Muscle layer of colon (tissue), 2 donors: ENCODE measurements at regions not wholly inside any gene's neighbourhood (a gene's known extent, or its start where the extent isn't known, plus 50 kb on each side); places are given as distances from the start of the nearest gene placed in this dataset.

Source experiments
- H3K27ac ChIP-seq: one replicate; pipeline ENCODE4 v1.7.0; 2013; ENCODE audit warnings: low read depth, mild to moderate bottlenecking, low read length, moderate library complexity
- H3K27me3 ChIP-seq, 2 donors: one replicate each; pipeline ENCODE4 v1.7.0; 2013; ENCODE audit warnings: low read length in 2 of 2, mild to moderate bottlenecking in 2 of 2; ENCODE audit not compliant: insufficient read depth in 2 of 2, control insufficient read depth in 1 of 2
- H3K36me3 ChIP-seq: one replicate; pipeline ENCODE4 v1.7.0; 2013; ENCODE audit warnings: mild to moderate bottlenecking, low read length; ENCODE audit not compliant: insufficient read depth
- H3K4me1 ChIP-seq: one replicate; pipeline ENCODE4 v1.7.0; 2013; ENCODE audit warnings: mild to moderate bottlenecking, low read length; ENCODE audit not compliant: insufficient read depth
- H3K4me3 ChIP-seq, 2 donors: one replicate each; pipeline ENCODE4 v1.7.0; 2013; ENCODE audit warnings: low read length in 2 of 2, low read depth in 1 of 2, mild to moderate bottlenecking in 1 of 2, moderate library complexity in 1 of 2
- H3K9ac ChIP-seq: one replicate; pipeline ENCODE4 v1.7.0; 2013; ENCODE audit warnings: low read length
- H3K9me3 ChIP-seq: one replicate; pipeline ENCODE4 v1.7.0; 2013; ENCODE audit warnings: mild to moderate bottlenecking, low read length
- donor health status: abdominal sarcoma.
- donor health status: Adenocarcinoma of cecum.

DNA sequence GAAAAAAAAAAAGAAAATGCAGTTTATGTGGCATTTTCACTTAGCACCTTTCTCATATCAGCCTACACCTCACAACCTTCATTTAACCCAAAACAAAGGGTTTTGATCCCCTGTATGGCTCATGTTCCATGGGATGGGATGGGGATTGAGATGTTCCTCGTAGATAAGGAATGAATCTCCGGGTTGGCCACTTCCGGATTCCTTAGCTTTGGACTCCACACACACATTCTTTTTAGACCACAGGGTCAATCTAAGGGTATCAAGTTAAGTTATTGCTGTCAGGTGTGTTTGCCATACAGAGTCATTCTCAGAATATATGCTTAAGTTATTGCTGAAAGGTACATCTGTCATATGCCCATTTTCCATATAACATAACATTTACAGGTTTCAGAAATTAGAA lies 301.4 kb upstream of the TGFBR2 start:
- Histone ChIP-seq H3K9ac (no peak overlapping the region), H3K36me3 (no peaks in the 10 kb centered on the region), H3K9me3 (no peaks in the 10 kb centered on the region), H3K4me1 (peaks cover 7% of the 10 kb centered on the region), H3K4me3 (no peak overlapping the region), H3K27ac (no peak overlapping the region), H3K27me3 (no peaks in the 10 kb centered on the region)

DNA sequence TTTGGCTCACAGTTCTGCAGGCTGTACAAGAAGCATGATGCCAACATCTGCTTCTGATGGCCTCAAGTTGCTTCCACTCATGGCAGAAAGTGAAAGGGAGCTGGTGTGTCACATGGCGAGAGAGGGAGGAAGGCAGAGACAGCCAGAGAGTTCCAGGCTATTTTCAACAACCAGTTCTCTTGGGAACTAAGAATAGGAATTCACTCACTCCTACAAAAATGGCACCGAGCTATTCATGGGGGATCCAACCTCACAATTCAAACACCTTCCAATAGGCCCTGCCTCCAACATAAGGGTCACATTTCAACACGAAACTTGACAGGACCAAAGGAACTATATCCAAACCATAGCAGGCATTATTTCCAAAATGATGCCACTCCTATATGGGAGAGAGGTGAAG lies 299.5 kb upstream of the TGFBR2 start:
- H3K27ac ChIP-seq: no peak overlapping the region
- H3K4me3 ChIP-seq: no peak overlapping the region
- H3K4me1 ChIP-seq: peaks cover 7% of the 10 kb centered on the region
- H3K36me3 ChIP-seq: no peaks in the 10 kb centered on the region
- H3K9me3 ChIP-seq: no peaks in the 10 kb centered on the region
- H3K27me3 ChIP-seq: no peaks in the 10 kb centered on the region
- no peak overlapping the region for H3K9ac ChIP-seq

DNA sequence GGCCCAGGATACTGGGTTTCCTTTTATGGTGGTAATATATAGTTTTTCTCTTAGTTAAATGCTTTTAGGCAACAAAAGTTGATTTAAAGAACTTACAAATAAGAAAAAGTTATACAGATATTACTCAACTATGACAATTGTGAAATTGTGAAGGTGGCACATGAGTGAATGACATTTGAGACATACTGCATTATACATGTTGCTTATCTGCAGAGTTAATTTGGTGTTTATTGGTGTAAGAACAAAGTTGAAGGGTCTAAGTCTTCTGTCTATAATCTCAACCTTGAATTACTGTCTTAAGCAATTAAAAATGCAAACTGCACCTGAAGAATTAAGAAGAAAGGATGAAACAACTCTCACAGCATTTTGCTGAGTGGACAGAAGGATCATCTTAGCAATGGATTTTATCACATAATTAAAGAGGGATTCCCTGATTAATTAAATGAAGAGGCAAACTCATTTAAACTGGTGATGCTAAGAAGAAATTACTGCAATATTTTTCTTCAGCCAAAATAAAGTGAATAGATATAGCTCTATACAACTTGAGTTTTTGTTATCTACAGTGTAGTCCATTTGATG lies 298.9 kb upstream of the TGFBR2 start:
- H3K9me3 ChIP-seq: no peaks in the 10 kb centered on the region
- H3K4me3 ChIP-seq: no peak overlapping the region
- no peaks in the 10 kb centered on the region for H3K36me3 ChIP-seq
- H3K27me3 ChIP-seq: no peaks in the 10 kb centered on the region
- H3K4me1 ChIP-seq: peaks cover 7% of the 10 kb centered on the region
- no peak overlapping the region for H3K9ac ChIP-seq
- no peak overlapping the region for H3K27ac ChIP-seq

DNA sequence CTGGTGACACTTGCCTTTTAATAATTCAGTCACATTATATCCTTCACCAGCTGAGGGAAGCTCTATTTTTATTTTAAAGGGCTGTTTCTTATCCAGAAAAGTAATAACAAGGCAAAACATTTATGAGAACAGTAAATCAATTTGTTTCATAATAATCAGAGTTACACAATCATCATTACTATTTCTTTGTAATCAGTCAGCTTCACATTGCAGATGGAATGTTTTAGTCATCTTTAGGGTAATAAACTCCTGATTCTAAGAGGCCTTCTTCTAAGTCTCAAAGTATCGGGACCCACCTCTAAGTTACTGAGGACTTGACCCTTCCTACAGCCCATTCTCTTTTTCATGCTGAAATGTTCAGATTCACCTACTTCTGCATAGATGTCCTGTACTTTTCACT lies 298.3 kb upstream of the TGFBR2 start:
- Histone ChIP-seq H3K9ac (no peak overlapping the region), H3K27ac (no peak overlapping the region), H3K9me3 (no peaks in the 10 kb centered on the region), H3K36me3 (no peaks in the 10 kb centered on the region), H3K4me1 (peaks cover 7% of the 10 kb centered on the region), H3K27me3 (no peaks in the 10 kb centered on the region), H3K4me3 (no peak overlapping the region)

DNA sequence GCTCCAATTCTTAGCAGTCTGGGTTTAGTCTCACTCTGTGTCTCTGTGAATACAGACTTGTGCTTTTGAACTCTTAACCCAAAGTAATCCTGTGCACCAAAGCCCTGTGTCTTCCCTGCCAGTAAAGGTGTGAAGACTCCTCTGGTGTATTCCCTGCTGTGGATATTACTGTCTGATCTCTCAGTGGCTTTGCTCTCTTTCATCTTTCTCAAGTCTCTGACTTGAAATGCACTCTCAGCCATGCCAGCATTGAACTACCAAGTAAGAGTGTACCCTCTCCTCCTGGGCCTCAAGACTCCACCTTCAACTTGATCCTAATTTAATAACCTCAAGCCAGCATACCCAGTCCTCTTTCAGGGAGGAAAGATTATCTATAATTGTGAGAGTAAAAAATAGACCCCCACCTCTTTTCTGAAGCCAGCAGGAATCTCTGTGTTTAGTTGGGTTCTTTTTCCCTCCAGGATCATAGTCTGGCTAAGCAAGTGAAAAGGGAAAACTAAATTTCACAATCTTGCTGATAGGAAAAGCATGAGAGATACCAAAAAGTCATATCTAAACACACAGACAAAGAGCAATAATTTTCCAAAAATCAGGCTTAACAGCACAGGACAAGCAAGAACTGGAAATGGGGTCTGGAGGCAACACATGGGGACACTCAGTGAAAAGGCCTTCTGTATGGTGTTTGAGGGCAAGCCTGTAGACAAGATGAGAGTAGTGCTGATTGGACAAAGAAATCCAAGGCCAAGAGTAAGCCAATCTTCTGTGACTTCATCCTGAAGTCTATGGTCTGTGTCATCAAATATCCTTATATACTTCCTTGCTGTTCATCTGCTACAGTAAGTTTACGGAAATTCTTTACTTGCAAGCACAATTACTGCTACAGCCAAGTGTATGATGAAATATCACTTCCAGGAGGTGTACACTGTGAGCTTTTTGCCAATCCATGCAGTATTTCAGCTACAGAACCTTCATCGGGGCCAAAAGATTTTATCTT lies 296.1 kb upstream of the TGFBR2 start:
- H3K27me3 ChIP-seq: no peaks in the 10 kb centered on the region
- peaks cover 11% of the 10 kb centered on the region for H3K4me1 ChIP-seq
- no peaks in the 10 kb centered on the region for H3K36me3 ChIP-seq
- no peak overlapping the region for H3K27ac ChIP-seq
- no peaks in the 10 kb centered on the region for H3K9me3 ChIP-seq
- no peak overlapping the region for H3K4me3 ChIP-seq
- H3K9ac ChIP-seq: no peak overlapping the region

DNA sequence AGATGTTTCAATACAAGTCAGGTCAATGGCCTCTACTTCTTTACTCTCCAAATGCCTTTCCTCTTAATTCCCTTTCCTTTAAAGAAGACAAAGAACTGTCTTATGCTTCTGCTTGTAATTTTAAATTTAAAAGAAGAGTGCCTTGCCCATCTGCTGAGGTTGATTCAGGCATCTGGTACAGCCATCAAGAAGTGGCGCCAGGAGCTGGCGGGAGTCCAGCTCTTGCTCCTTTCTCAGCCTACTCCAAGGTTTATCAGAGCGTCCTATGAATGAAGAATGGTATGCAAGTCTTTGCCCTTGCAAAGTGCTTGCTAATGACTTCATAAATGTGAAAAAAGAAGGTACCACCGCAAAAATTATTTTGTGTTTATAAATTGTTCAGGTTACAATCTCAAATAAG lies 294.6 kb upstream of the TGFBR2 start:
- Histone ChIP-seq H3K9ac (no peak overlapping the region), H3K27ac (no peak overlapping the region), H3K4me3 (no peak overlapping the region), H3K4me1 (peaks cover 11% of the 10 kb centered on the region), H3K27me3 (no peaks in the 10 kb centered on the region), H3K9me3 (no peaks in the 10 kb centered on the region), H3K36me3 (no peaks in the 10 kb centered on the region)

DNA sequence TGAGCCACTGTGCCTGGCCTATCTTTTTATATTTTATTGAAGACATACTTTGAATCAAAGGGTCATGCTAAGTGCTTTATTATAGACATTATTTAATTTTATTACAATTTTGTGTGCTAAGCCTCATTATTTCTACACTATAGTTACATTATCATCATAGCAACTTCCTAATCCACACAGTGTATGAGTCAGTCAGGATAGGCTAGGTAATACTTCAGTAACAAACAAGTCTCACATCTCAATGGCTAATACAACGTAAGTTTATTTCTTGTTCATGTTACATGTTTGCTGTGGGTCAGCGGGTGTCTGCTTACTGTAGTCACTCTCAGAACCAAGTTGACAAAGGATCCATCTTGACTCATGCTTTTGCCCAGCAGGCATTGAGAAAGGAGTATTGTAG lies 292.6 kb upstream of the TGFBR2 start:
- no peaks in the 10 kb centered on the region for H3K9me3 ChIP-seq
- no peaks in the 10 kb centered on the region for H3K36me3 ChIP-seq
- no peak overlapping the region for H3K9ac ChIP-seq
- H3K27me3 ChIP-seq: no peaks in the 10 kb centered on the region
- no peak overlapping the region for H3K4me3 ChIP-seq
- no peak overlapping the region for H3K27ac ChIP-seq
- H3K4me1 ChIP-seq: peaks cover 4% of the 10 kb centered on the region

DNA sequence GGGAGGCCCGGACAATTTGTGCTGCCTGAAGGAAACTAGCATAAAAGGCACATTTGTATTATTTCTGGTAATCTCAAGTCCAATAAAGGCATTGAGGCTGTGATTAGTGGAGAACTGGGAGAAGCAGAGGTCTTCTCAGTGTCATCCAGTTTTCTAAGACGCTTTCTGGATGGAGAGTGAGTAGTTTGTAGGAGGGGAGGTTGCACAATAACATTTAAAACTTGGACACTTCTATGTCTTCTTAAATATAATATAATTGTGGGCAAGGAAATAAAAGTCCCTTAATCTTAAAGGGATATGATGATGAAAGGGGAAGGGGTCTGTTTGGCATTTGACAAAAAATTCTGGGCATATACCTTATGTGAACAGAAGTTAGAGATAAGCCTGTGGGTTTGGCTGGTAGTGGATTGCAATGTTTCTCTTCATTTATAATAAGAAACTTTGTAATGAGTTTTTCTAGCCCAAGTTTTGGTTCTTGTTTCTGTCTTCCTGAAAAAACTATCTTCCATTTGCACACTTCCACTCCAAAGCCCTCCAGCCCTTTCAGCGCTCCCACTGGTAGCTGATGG lies 291.6 kb upstream of the TGFBR2 start:
- no peak overlapping the region for H3K4me3 ChIP-seq
- H3K9me3 ChIP-seq: no peaks in the 10 kb centered on the region
- H3K36me3 ChIP-seq: no peaks in the 10 kb centered on the region
- H3K27me3 ChIP-seq: no peaks in the 10 kb centered on the region
- H3K9ac ChIP-seq: no peak overlapping the region
- no peak overlapping the region for H3K27ac ChIP-seq
- peaks cover 4% of the 10 kb centered on the region for H3K4me1 ChIP-seq

DNA sequence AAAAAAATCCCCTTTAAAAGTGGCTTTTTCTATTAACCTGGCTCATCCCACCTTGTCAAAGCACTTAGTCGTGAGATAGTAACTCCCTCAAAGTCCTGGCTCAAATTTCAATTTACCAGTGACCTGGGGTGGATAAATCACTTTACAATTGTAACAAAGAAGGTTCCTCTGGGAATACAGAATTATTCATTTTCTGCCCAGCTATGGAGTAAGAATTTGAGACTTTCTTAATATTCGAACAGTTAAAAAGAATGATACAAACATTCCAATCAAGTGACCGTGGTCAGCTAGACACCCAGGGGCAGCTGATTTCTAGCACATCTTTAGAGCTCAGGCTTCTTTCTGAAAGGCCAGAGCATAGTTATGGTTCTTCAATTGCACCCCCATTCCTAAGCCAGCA lies 291.0 kb upstream of the TGFBR2 start:
- H3K9me3 ChIP-seq: no peaks in the 10 kb centered on the region

DNA sequence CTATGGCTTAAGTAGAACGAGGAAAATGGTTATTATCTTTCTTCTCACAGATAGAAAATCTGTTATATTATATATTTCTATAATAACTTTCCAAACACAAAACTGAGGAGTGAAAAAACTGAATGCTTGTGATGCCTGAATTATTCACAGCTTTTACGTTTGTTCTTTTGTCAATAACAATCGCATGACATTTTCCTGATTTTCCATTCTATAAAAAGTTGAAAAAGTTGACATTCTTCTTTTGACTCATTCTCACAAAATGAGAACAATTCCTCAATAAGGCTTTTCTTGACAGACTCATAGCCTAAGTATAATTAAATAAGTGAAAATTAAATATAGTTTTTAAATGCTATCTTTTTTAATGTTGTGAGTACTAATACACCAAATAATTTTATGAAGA lies 288.8 kb upstream of the TGFBR2 start:
- Histone ChIP-seq H3K4me3 (no peak overlapping the region), H3K27ac (no peak overlapping the region), H3K36me3 (no peaks in the 10 kb centered on the region)

More for the DNA sequence above, 291.0 kb upstream of the TGFBR2 start:
- H3K4me3 ChIP-seq: no peak overlapping the region
- no peaks in the 10 kb centered on the region for H3K36me3 ChIP-seq
- peak overlapping the region; percentile 2 for H3K27ac ChIP-seq
- peaks cover 4% of the 10 kb centered on the region for H3K4me1 ChIP-seq
- no peak overlapping the region for H3K9ac ChIP-seq
- no peaks in the 10 kb centered on the region for H3K27me3 ChIP-seq

DNA sequence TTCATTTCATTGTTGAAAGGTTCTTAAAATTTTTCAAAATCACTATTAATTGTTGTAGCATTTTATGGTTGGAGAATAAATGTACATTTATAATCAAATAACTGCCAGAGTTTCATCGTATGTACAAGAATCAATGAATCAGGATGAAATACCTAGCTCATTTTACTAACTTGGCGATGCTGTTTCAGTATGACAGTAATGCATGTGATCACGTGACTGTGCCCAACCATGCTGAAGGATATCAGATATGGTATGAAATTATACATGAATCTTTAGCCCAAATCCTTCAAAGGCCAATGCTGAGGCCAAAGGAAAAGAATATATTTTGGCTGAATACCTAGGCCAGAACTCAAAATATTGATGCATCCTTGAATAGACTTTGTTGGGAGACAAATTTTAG lies 288.3 kb upstream of the TGFBR2 start:
- Histone ChIP-seq H3K9ac (no peak overlapping the region), H3K4me3 (no peak overlapping the region), H3K27ac (no peak overlapping the region), H3K9me3 (no peaks in the 10 kb centered on the region), H3K36me3 (no peaks in the 10 kb centered on the region), H3K27me3 (no peaks in the 10 kb centered on the region), H3K4me1 (peaks cover 4% of the 10 kb centered on the region)

More for the DNA sequence above, 288.8 kb upstream of the TGFBR2 start:
- Histone ChIP-seq H3K4me1 (peaks cover 4% of the 10 kb centered on the region), H3K27me3 (no peaks in the 10 kb centered on the region), H3K9me3 (no peaks in the 10 kb centered on the region), H3K9ac (no peak overlapping the region)
